ENCODE measurements at regions not wholly inside any gene's neighbourhood (a gene's known extent, or its start where the extent isn't known, plus 50 kb on each side); places are given as distances from the start of the nearest gene placed in this dataset.

DNA sequence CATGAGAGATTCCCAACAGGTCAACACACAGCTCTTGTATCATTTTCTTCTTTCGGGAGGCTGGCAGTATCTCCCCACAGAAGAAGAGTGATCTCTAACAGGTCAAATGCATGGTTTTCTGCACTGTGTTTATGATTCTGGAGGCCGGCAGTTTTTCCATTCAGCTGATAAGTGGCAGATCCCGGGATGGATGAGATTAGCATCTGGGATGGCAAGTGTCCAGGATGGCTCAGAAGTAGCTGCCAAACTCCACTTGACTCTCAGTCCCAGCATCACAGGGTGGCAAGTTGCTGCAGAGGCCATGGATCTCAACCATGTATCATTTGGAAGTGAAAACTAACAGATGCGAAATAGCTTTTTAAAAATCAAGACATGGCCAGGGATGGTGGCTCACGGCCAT is 97.8 kb upstream of the SLC44A1 start:
- POLR2A ChIA-PET = no interaction called here
- DNase-seq (ENCODE audit: extremely low read depth in 1 of 4, low spot score in 3 of 4) = no peak
- no peaks in the 10 kb centered on the region for H3K4me1 ChIP-seq (replicated peaks in 1 of 2; ENCODE audit: control insufficient read depth in 2 of 2, insufficient read depth in 2 of 2, low read length in 2 of 2)
- H3K27me3 ChIP-seq (ENCODE audit: control insufficient read depth in 2 of 2, insufficient read depth in 2 of 2, low read length in 2 of 2) = peaks cover 0 to 1% of the 10 kb centered on the region in 2 experiments; a peak in 2 of 5 replicates
- 0% methylated on average over 5 of the region's 5 CpGs for WGBS (ENCODE audit: insufficient coverage, low coverage, missing lambda C conversion rate)
- no peak for FAIRE-seq
- H3K9ac ChIP-seq (ENCODE audit: insufficient read depth in 1 of 2, low read depth in 2 of 2, low read length in 2 of 2) = no peak overlapping the region
- no peak for ATAC-seq
- H3K4me2 ChIP-seq (ENCODE audit: insufficient read depth, low read length) = no peak overlapping the region
- TF ChIP-seq ZNF436 (CRISPR knock-in tag; IDR thresholded peaks at IDR 0.05) = no peak
- no peak for TF ChIP-seq ELF2 (CRISPR knock-in tag; IDR thresholded peaks at IDR 0.05)
- TF ChIP-seq, protein P1, sequence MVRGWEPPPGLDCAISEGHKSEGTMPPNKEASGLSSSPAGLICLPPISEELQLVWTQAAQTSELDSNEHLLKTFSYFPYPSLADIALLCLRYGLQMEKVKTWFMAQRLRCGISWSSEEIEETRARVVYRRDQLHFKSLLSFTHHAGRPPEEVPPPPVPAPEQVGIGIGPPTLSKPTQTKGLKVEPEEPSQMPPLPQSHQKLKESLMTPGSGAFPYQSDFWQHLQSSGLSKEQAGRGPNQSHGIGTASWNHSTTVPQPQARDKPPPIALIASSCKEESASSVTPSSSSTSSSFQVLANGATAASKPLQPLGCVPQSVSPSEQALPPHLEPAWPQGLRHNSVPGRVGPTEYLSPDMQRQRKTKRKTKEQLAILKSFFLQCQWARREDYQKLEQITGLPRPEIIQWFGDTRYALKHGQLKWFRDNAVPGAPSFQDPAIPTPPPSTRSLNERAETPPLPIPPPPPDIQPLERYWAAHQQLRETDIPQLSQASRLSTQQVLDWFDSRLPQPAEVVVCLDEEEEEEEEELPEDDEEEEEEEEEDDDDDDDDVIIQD (CRISPR knock-in tag; IDR thresholded peaks at IDR 0.05) = no peak
- TF ChIP-seq SMAD1 (IDR thresholded peaks at IDR 0.05; ENCODE audit: low read depth, low read length, partially characterized antibody) = no peak
- TF ChIP-seq, protein P2, sequence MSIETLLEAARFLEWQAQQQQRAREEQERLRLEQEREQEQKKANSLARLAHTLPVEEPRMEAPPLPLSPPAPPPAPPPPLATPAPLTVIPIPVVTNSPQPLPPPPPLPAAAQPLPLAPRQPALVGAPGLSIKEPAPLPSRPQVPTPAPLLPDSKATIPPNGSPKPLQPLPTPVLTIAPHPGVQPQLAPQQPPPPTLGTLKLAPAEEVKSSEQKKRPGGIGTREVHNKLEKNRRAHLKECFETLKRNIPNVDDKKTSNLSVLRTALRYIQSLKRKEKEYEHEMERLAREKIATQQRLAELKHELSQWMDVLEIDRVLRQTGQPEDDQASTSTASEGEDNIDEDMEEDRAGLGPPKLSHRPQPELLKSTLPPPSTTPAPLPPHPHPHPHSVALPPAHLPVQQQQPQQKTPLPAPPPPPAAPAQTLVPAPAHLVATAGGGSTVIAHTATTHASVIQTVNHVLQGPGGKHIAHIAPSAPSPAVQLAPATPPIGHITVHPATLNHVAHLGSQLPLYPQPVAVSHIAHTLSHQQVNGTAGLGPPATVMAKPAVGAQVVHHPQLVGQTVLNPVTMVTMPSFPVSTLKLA (conservative IDR thresholded peaks at IDR 0.05) = no peak
- TF ChIP-seq ZNF75A (CRISPR knock-in tag; IDR thresholded peaks at IDR 0.05) = no peak
- no peak for TF ChIP-seq SREBF1 (IDR thresholded peaks at IDR 0.05; ENCODE audit: borderline replicate concordance, low read depth, low read length)
- no peak for TF ChIP-seq TAF15 (IDR thresholded peaks at IDR 0.05; ENCODE audit: low read depth, low read length)
- no peak for TF ChIP-seq ETS2 (tag; IDR thresholded peaks at IDR 0.05; ENCODE audit: borderline replicate concordance, poor library complexity, severe bottlenecking)
- TF ChIP-seq NFIX (CRISPR knock-in tag; IDR thresholded peaks at IDR 0.05; ENCODE audit: low read depth) = no peak
- TF ChIP-seq RAD21 (CRISPR knock-in tag; conservative IDR thresholded peaks at IDR 0.05 in 1 of 2, IDR thresholded peaks at IDR 0.05 in 1 of 2) = no peak
- no peak for TF ChIP-seq KAT2B (IDR thresholded peaks at IDR 0.05; ENCODE audit: low read depth, low read length)
- TF ChIP-seq HLTF (IDR thresholded peaks at IDR 0.05) = no peak
- no peak for TF ChIP-seq MBD2 (IDR thresholded peaks at IDR 0.05; ENCODE audit: borderline replicate concordance, low read depth)
- no peak overlapping the region for H3K4me3 ChIP-seq
- no peaks in the 10 kb centered on the region for H3K9me3 ChIP-seq (replicated peaks; ENCODE audit: control insufficient read depth, insufficient read depth, low read depth, low read length)
- CTCF ChIA-PET (ENCODE audit: low intra/inter-chr PET ratio) = no interaction called here
- H3K9me1 ChIP-seq (ENCODE audit: control insufficient read depth, insufficient read depth, low read length) = no peaks in the 10 kb centered on the region
- H3K79me2 ChIP-seq (ENCODE audit: control insufficient read depth, insufficient read depth, low read length) = no peaks in the 10 kb centered on the region
- no peak overlapping the region for H2AFZ ChIP-seq (ENCODE audit: low read depth, low read length)
- BruUV-seq (replicated peaks) = no TSS peak
- H4K20me1 ChIP-seq (replicated peaks; ENCODE audit: control insufficient read depth, insufficient read depth, low read length) = no peaks in the 10 kb centered on the region
- no peaks in the 10 kb centered on the region for H3K36me3 ChIP-seq (ENCODE audit: control insufficient read depth, insufficient read depth, low read length)
- H3K27ac ChIP-seq (ENCODE audit: extremely low read depth, low read depth, low read length) = no peak overlapping the region
- intact Hi-C loops (cut with micrococcal nuclease) = no loop called here
- in situ Hi-C loops (cut with MboI) = no loop called here

Data from K562 (cell line).